GM12878 (cell line): ENCODE measurements at regions not wholly inside any gene's neighbourhood (a gene's known extent, or its start where the extent isn't known, plus 50 kb on each side); places are given as distances from the start of the nearest gene placed in this dataset.

Source experiments
- CEBPB ChIP-seq, 2 experiments: fragments of 150-350 bp in 1 of 2; IDR thresholded peaks; 2 replicates each; pipeline ENCODE4 v1.6.1; 2012 to 2014; ENCODE audit warnings: low read depth in 2 of 2, low read length in 2 of 2, borderline replicate concordance in 1 of 2, inconsistent platforms in 1 of 2
- CREB1 ChIP-seq: IDR thresholded peaks from 2 replicates; pipeline ENCODE4 v1.6.1; 2012; ENCODE audit warnings: low read depth, mild to moderate bottlenecking, inconsistent platforms
- CTCF ChIP-seq, 3 experiments: IDR thresholded peaks in 2 of 3; conservative IDR thresholded peaks in 1 of 3; 2 replicates each; pipeline ENCODE4 v1.5.1; 2011; ENCODE audit warnings: low read depth in 3 of 3, low read length in 3 of 3, mild to moderate bottlenecking in 3 of 3, control low read depth in 2 of 3, moderate library complexity in 2 of 3, inconsistent platforms in 1 of 3, mixed read lengths in 1 of 3; ENCODE audit not compliant: control insufficient read depth in 2 of 3, insufficient read depth in 1 of 3; ENCODE audit errors: extremely low read depth in 1 of 3
- EGR1 ChIP-seq, 2 experiments: IDR thresholded peaks; 1 replicate in 1 of 2; 2 replicates in 1 of 2; pipeline ENCODE4 v1.6.1; 2011 to 2012; ENCODE audit warnings: low read depth in 2 of 2, low read length in 2 of 2, borderline replicate concordance in 1 of 2, mild to moderate bottlenecking in 1 of 2, moderate library complexity in 1 of 2
- EP300 ChIP-seq, 2 experiments: fragments of 150-350 bp in 1 of 2; IDR thresholded peaks; 2 replicates each; pipeline ENCODE4 v1.6.1; 2011 to 2012; ENCODE audit warnings: low read depth in 2 of 2, low read length in 2 of 2, borderline replicate concordance in 1 of 2, improper control_type of control experiment in 1 of 2, inconsistent platforms in 1 of 2; ENCODE audit not compliant: control insufficient read depth in 1 of 2
- MYC ChIP-seq: IDR thresholded peaks from 2 replicates; pipeline ENCODE4 v1.6.1; 2011; ENCODE audit warnings: mild to moderate bottlenecking, low read length, moderate library complexity, inconsistent platforms; ENCODE audit not compliant: insufficient read depth, insufficient replicate concordance, insufficient read length, severe bottlenecking
- POLR2A ChIP-seq: IDR thresholded peaks from 2 replicates; pipeline ENCODE4 v1.6.1; 2011; ENCODE audit warnings: low read depth, mild to moderate bottlenecking, low read length
- SP1 ChIP-seq: IDR thresholded peaks from one replicate; pipeline ENCODE4 v1.6.1; 2011; ENCODE audit warnings: low read depth, low read length
- ZNF384 ChIP-seq: IDR thresholded peaks from 2 replicates; pipeline ENCODE4 v1.6.1; 2012; ENCODE audit warnings: low read depth, mild to moderate bottlenecking, low read length, improper control_type of control experiment, borderline replicate concordance
- ZSCAN29 ChIP-seq: fragments of 450-650 bp; IDR thresholded peaks from 2 replicates; pipeline ENCODE4 v1.6.1; 2017; ENCODE audit warnings: mild to moderate bottlenecking, moderate library complexity

- no peak for TF ChIP-seq POLR2A
- TF ChIP-seq EP300 (IDR thresholded peaks at IDR 0.05; ENCODE audit: borderline replicate concordance in 1 of 2, control insufficient read depth in 1 of 2, low read depth in 2 of 2, low read length in 2 of 2) = no peak
- TF ChIP-seq CEBPB (IDR thresholded peaks at IDR 0.05; ENCODE audit: borderline replicate concordance in 1 of 2, low read depth in 2 of 2, low read length in 2 of 2) = no peak
- TF ChIP-seq EGR1 (IDR thresholded peaks at IDR 0.05; ENCODE audit: borderline replicate concordance in 1 of 2, low read depth in 2 of 2, low read length in 2 of 2) = no peak
- no peak for TF ChIP-seq MYC
- no peak for TF ChIP-seq ZSCAN29
- no peak for TF ChIP-seq ZNF384
- no peak for TF ChIP-seq CTCF (IDR thresholded peaks at IDR 0.05 in 2 of 3, conservative IDR thresholded peaks at IDR 0.05 in 1 of 3; ENCODE audit: control insufficient read depth in 2 of 3, extremely low read depth in 1 of 3, insufficient read depth in 1 of 3, low read depth in 3 of 3, low read length in 3 of 3)
- TF ChIP-seq CREB1 = no peak
- no peak for TF ChIP-seq SP1
Measured at GRCh38 chr12:91654087-91654486, 471.5 kb upstream of the DCN start.
